GM23338 (cell line): ENCODE measurements at regions not wholly inside any gene's neighbourhood (a gene's known extent, or its start where the extent isn't known, plus 50 kb on each side); places are given as distances from the start of the nearest gene placed in this dataset.

Experiments used
- ATAC-seq: fragments of 200-7000 bp; cut with Tn5 transposase; 3 replicates; pipeline ENCODE4 v1.9.1; 2020
- DNase-seq: peaks from one replicate; pipeline ENCODE4 v3.0.0-alpha.2; 2015; ENCODE audit warnings: low spot score
- H2AFZ ChIP-seq: fragments of 200-600 bp; sonication (generic); 2 replicates; pipeline ENCODE4 v1.8.0; 2016; ENCODE audit warnings: antibody characterized with exemption, mild to moderate bottlenecking, moderate library complexity
- H3F3A ChIP-seq: fragments of 200-600 bp; sonication (generic); replicated peaks from 2 replicates; pipeline ENCODE4 v1.8.0; 2017; ENCODE audit warnings: antibody characterized with exemption, mixed run types, low read depth
- H3K27ac ChIP-seq: fragments of 200-600 bp; sonication (generic); 2 replicates; pipeline ENCODE4 v1.6.1; 2016; ENCODE audit warnings: low read depth
- H3K27me3 ChIP-seq: fragments of 200-600 bp; sonication (generic); 2 replicates; pipeline ENCODE4 v1.8.0; 2016; ENCODE audit warnings: mild to moderate bottlenecking, mixed run types, moderate library complexity; ENCODE audit not compliant: insufficient read depth
- H3K36me3 ChIP-seq: fragments of 200-600 bp; sonication (generic); 2 replicates; pipeline ENCODE4 v1.8.0; 2016; ENCODE audit warnings: mild to moderate bottlenecking; ENCODE audit not compliant: insufficient read depth
- H3K4me1 ChIP-seq: fragments of 200-600 bp; sonication (generic); 2 replicates; pipeline ENCODE4 v1.8.0; 2016; ENCODE audit warnings: mild to moderate bottlenecking, moderate library complexity; ENCODE audit not compliant: insufficient read depth
- H3K4me2 ChIP-seq: fragments of 200-600 bp; sonication (generic); 2 replicates; pipeline ENCODE4 v1.7.1; 2017; ENCODE audit warnings: mixed run types
- H3K4me3 ChIP-seq: fragments of 200-600 bp; sonication (generic); 2 replicates; pipeline ENCODE4 v1.6.1; 2016; ENCODE audit warnings: mixed run types
- H3K79me2 ChIP-seq: fragments of 200-600 bp; sonication (generic); replicated peaks from 2 replicates; pipeline ENCODE4 v1.8.0; 2017; ENCODE audit warnings: mild to moderate bottlenecking; ENCODE audit not compliant: insufficient read depth
- H3K9me2 ChIP-seq: fragments of 200-600 bp; sonication (generic); 2 replicates; pipeline ENCODE4 v1.8.0; 2017; ENCODE audit not compliant: insufficient read depth
- H4K20me1 ChIP-seq: fragments of 200-600 bp; sonication (generic); replicated peaks from 2 replicates; pipeline ENCODE4 v1.8.0; 2017; ENCODE audit warnings: mild to moderate bottlenecking; ENCODE audit not compliant: insufficient read depth
- H3K27ac Mint-ChIP-seq: 2 replicates; pipeline ENCODE4 v1.8.0; 2020; ENCODE audit warnings: inconsistent platforms, mild to moderate bottlenecking, moderate library complexity, mixed read lengths
- H3K27me3 Mint-ChIP-seq: 3 replicates; pipeline ENCODE4 v1.8.0; 2022; ENCODE audit warnings: low read depth, mild to moderate bottlenecking, moderate library complexity, mixed read lengths, inconsistent platforms; ENCODE audit not compliant: insufficient read depth, poor library complexity
- H3K36me3 Mint-ChIP-seq: 3 replicates; pipeline ENCODE4 v1.8.0; 2021; ENCODE audit warnings: low read depth, mild to moderate bottlenecking, inconsistent platforms, moderate library complexity, mixed read lengths
- H3K4me1 Mint-ChIP-seq: 3 replicates; pipeline ENCODE4 v1.8.0; 2020; ENCODE audit warnings: mild to moderate bottlenecking, inconsistent platforms, mixed read lengths
- H3K4me3 Mint-ChIP-seq: 3 replicates; pipeline ENCODE4 v1.8.0; 2021; ENCODE audit warnings: moderate library complexity, mild to moderate bottlenecking, inconsistent platforms, mixed read lengths
- H3K9me3 Mint-ChIP-seq: 3 replicates; pipeline ENCODE4 v1.8.0; 2020; ENCODE audit warnings: moderate library complexity, mild to moderate bottlenecking, inconsistent platforms, mixed read lengths
- CREB1 ChIP-seq: fragments of 250-450 bp; sonication (Bioruptor Pico); IDR thresholded peaks from 2 replicates; pipeline ENCODE4 v1.5.0; 2020; ENCODE audit warnings: low read depth, mild to moderate bottlenecking, moderate library complexity
- EZH2phosphoT487 ChIP-seq: fragments of 200-600 bp; sonication (generic); IDR thresholded peaks from one replicate; pipeline ENCODE4 v1.8.1; 2018; ENCODE audit warnings: antibody characterized with exemption; ENCODE audit not compliant: unreplicated experiment
- JUNB ChIP-seq: IDR thresholded peaks from one replicate; pipeline ENCODE4 v1.6.1; 2016; ENCODE audit warnings: antibody characterized with exemption; ENCODE audit not compliant: unreplicated experiment
- STAT1 ChIP-seq: IDR thresholded peaks from one replicate; pipeline ENCODE4 v1.6.1; 2016; ENCODE audit warnings: antibody characterized with exemption; ENCODE audit not compliant: unreplicated experiment
- ZNF462 ChIP-seq: fragments of 250-450 bp; sonication (Bioruptor Pico); IDR thresholded peaks from 2 replicates; pipeline ENCODE4 v1.5.0; 2020; ENCODE audit warnings: mild to moderate bottlenecking, moderate library complexity

DNA sequence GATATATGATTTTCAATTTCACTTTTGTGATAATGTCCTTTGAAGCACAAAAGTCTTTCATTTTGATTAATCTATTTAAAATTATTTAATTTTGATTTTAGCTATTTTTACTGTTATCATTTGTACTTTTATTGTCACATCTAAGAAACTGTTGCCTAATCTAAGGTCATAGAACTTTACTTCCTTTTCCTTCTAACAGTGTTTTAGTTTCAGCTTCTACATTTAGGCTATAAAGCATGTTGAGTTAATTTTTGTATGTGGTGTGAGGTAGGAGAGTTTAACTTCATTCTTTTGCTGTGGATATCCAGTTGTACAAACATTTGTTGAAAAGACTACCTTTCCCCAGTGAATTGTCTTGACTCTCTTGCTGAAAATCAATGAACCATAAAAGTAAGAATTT lies 204.5 kb downstream of the TM2D1 start:
- Histone ChIP-seq H3K4me1 (no peaks in the 10 kb centered on the region), H3K4me3 (no peak overlapping the region), H3K9me2 (0 out of 2 replicates have a peak, but pooled peaks cover 4% of the 10 kb centered on the region), H2AFZ (no peak overlapping the region), H3K27ac (no peak overlapping the region), H3K4me2 (no peak overlapping the region), H3K36me3 (no peaks in the 10 kb centered on the region), H3K79me2 (no peaks in the 10 kb centered on the region), H4K20me1 (no peaks in the 10 kb centered on the region), H3K27me3 (no peaks in the 10 kb centered on the region), H3F3A (no peaks in the 10 kb centered on the region)
- Mint-ChIP-seq H3K36me3 (no peaks in the 10 kb centered on the region), H3K27me3 (no peaks in the 10 kb centered on the region), H3K27ac (no peak overlapping the region), H3K4me1 (no peaks in the 10 kb centered on the region), H3K9me3 (no peaks in the 10 kb centered on the region), H3K4me3 (no peak overlapping the region)
- ATAC-seq (no peak), DNase-seq (no peak)
- TF ChIP-seq CREB1 (CRISPR knock-in tag) (no peak), ZNF462 (no peak), EZH2phosphoT487 (no peak), STAT1 (no peak)

GRCh38 chr1:61519631-61520030 lies 205.3 kb downstream of the TM2D1 start:
- Histone ChIP-seq H3K36me3 (no peaks in the 10 kb centered on the region), H3K4me3 (no peak overlapping the region), H4K20me1 (no peaks in the 10 kb centered on the region), H3K4me1 (no peaks in the 10 kb centered on the region), H3K9me2 (0 out of 2 replicates have a peak, but pooled peaks cover 4% of the 10 kb centered on the region), H3K27ac (no peak overlapping the region), H3K79me2 (no peaks in the 10 kb centered on the region), H3K4me2 (no peak overlapping the region), H3K27me3 (no peaks in the 10 kb centered on the region), H2AFZ (no peak overlapping the region), H3F3A (no peaks in the 10 kb centered on the region)
- Mint-ChIP-seq H3K27ac (no peak overlapping the region), H3K27me3 (no peaks in the 10 kb centered on the region), H3K36me3 (no peaks in the 10 kb centered on the region), H3K4me3 (no peak overlapping the region), H3K9me3 (no peaks in the 10 kb centered on the region), H3K4me1 (no peaks in the 10 kb centered on the region)
- no peak for ATAC-seq
- DNase-seq: no peak
- TF ChIP-seq JUNB (no peak), ZNF462 (no peak)
